HFF-Myc (cell line): ENCODE measurements at regions not wholly inside any gene's neighbourhood (a gene's known extent, or its start where the extent isn't known, plus 50 kb on each side); places are given as distances from the start of the nearest gene placed in this dataset.

Experiments used
- DNase-seq: peaks from one replicate; pipeline ENCODE4 v3.0.0-alpha.2; 2011; ENCODE audit warnings: low read depth; ENCODE audit errors: extremely low read depth
- H3K4me3 ChIP-seq: replicated peaks from 2 replicates; pipeline ENCODE4 v1.5.1; 2011; ENCODE audit warnings: low read depth, mild to moderate bottlenecking, control low read depth, low read length
- TF ChIP-seq, protein P1 (sequence below): IDR thresholded peaks from 2 replicates; pipeline ENCODE4 v1.5.1; 2012; ENCODE audit warnings: mild to moderate bottlenecking, low read depth, low read length, control low read depth; ENCODE audit errors: missing control alignments

DNA sequence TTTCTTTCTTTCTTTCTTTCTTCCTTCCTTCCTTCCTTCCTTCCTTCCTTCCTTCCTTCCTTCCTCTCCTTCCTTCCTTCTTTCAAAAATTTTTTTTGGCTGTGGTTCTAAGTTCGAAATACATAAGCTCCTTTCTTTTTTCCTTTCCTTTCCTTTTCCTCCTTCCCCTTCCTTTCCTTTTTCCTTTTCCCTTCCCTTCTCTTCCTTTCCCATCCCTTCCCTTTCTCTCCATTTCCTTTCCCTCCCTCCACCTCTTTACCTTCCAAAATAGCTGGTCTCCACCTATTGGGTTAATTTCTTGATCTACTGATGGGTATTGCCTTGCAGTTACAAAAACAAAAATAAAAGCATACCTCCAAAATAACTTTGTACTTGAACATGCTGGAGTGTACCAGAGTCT lies 73.4 kb upstream of the GPRIN3 start:
- H3K4me3 ChIP-seq, result no peak overlapping the region
- DNase-seq, result no peak
- TF ChIP-seq, protein P1, sequence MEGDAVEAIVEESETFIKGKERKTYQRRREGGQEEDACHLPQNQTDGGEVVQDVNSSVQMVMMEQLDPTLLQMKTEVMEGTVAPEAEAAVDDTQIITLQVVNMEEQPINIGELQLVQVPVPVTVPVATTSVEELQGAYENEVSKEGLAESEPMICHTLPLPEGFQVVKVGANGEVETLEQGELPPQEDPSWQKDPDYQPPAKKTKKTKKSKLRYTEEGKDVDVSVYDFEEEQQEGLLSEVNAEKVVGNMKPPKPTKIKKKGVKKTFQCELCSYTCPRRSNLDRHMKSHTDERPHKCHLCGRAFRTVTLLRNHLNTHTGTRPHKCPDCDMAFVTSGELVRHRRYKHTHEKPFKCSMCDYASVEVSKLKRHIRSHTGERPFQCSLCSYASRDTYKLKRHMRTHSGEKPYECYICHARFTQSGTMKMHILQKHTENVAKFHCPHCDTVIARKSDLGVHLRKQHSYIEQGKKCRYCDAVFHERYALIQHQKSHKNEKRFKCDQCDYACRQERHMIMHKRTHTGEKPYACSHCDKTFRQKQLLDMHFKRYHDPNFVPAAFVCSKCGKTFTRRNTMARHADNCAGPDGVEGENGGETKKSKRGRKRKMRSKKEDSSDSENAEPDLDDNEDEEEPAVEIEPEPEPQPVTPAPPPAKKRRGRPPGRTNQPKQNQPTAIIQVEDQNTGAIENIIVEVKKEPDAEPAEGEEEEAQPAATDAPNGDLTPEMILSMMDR, result no peak

DNA sequence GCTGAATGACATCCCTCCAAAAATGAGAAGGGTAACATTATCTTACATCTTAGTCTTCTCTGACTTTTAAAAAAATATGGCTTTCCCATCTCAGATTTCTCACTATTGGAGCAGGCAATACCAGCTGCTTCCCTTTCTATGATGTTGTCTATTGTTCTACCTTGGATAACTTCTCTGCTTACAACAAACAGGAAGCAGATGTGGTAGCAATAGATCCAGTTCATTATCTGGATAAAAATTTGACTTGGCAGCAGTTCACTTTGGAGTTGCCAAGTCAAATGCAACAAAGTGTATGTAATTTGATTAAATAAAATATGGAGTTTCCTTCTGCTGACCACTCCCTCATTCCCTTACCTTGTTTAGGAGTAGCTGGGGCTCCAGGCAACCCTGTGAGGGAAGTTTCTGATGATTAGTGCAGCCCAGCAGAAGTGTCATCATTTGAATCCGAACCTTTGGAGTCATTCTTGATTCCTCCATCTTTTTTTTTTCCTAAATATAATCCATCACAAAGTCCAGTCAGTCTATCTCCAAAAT lies 72.0 kb upstream of the GPRIN3 start:
- TF ChIP-seq, protein P1, result no peak
- no peak overlapping the region for H3K4me3 ChIP-seq
- no peak for DNase-seq

DNA sequence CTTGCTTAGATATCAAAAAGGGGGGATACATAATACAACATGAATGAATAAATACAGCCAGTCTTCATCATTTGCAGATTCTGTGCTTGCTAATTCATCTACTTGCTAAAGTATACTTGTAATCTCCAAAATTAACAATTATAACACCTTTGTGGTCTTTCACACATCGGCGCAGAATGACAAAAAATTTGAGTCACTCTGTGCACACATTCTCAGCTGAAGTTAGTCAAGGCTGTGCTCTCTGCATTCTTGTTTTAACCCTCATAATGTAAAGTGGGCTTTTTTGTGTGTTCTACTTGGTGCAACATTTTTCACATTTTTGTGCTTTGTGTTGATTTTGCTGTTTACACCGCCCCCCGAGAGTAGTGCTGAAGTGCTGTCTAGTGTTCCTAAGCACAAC lies 65.8 kb upstream of the GPRIN3 start:
- no peak for DNase-seq
- H3K4me3 ChIP-seq, result no peak overlapping the region
- TF ChIP-seq, protein P1, result no peak

DNA sequence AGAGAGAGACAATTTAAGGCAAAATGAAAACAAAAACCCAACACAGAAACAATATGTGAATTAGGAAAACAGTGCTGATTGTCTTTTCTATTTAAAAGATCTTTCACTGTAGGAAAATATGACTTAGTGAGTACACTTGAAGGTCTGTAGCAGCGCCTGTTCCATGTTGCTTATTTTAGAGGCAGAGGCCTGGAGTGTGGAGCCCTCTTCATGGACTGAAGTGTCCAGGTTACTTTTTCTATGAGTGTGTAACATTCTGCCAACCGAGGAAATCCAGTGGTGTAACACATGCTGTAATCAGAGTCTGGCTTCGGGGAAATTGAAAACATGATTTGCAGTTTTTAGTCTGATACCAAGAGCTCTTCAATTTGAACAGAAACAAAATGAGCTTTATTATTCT lies 64.0 kb upstream of the GPRIN3 start:
- no peak for DNase-seq
- H3K4me3 ChIP-seq, result no peak overlapping the region
- TF ChIP-seq, protein P1, result no peak

DNA sequence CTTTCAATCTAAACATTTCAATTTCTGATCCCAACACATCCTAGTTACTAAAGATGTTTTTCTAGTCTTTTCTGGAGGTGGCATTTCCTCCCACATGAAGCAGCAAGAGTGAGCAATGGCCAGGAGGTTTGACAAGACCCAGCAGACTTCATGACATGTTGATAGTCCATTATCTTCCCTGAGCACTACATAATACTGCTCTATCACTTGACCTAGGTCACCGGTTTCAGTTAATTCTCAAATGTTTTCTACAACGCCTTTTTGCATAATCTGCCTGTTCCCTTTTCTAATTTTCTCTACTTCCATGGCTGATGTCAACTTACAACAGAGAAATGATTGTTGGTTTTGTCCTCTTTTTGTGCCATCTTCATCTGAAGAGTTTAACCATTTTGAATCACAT lies 62.0 kb upstream of the GPRIN3 start:
- TF ChIP-seq, protein P1, result no peak
- DNase-seq, result no peak
- no peak overlapping the region for H3K4me3 ChIP-seq

DNA sequence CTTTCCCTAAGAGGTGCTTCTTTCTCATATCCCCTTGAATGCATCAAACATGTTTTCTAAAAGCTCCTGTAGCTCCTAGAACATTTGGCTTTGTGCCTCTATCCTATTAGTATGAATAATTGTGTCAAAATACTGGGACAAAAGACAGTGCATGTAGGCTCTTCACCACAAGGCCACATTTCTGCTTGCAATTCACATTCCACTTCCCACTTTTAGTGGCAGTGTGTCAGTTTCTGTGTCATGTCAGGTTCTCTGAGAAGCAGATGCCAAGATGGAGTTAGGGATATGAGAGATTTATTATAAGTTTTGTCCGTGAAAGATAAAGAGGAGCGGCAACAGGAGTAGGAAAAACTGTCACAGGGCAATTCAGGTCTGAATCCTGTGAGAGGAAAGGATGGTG lies 61.3 kb upstream of the GPRIN3 start:
- H3K4me3 ChIP-seq, result no peak overlapping the region
- TF ChIP-seq, protein P1, result no peak
- no peak for DNase-seq

DNA sequence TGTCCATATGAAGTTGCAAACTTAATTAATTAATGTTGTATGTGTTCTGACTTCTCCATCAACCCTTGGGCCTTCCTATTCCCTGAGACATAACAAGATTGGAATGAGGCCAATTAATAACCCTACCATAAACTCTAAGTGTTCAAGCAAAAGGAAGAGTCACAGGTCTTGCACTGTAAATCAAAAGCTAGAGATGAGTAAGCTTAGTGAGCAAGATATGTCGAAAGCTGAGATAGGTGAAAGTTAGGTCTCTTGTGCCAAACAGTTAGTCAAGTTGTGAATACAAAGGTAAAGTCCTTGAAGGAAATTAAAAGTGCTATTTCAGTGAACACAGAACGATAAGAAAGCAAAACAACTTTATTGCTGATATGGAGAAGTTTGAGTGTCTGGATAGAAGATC lies 58.2 kb upstream of the GPRIN3 start:
- TF ChIP-seq, protein P1, result no peak
- no peak for DNase-seq
- no peak overlapping the region for H3K4me3 ChIP-seq
